SU-DHL-6 (cell line): ENCODE measurements at regions not wholly inside any gene's neighbourhood (a gene's known extent, or its start where the extent isn't known, plus 50 kb on each side); places are given as distances from the start of the nearest gene placed in this dataset.

ENCODE experiments used
- H2AFZ ChIP-seq: fragments of 200-600 bp; sonication (generic); 2 replicates; pipeline ENCODE4 v1.6.1; 2014; ENCODE audit warnings: low read depth, mild to moderate bottlenecking, moderate library complexity, mixed read lengths, antibody characterized with exemption, low read length; ENCODE audit not compliant: severe bottlenecking
- H3F3A ChIP-seq: fragments of 200-600 bp; shearing (Covaris generic); 2 replicates; pipeline ENCODE4 v1.6.0; 2016; ENCODE audit warnings: antibody characterized with exemption, mild to moderate bottlenecking; ENCODE audit not compliant: insufficient read depth
- H3K27ac ChIP-seq: fragments of 200-600 bp; sonication (generic); 2 replicates; pipeline ENCODE4 v1.5.1; 2016; ENCODE audit warnings: low read depth, mild to moderate bottlenecking, low read length, moderate library complexity, mixed read lengths
- H3K27me3 ChIP-seq: fragments of 200-600 bp; sonication (generic), shearing (Covaris generic); 2 replicates; pipeline ENCODE4 v1.6.0; 2014; ENCODE audit warnings: mild to moderate bottlenecking, low read length
- H3K36me3 ChIP-seq: fragments of 200-600 bp; sonication (generic); 2 replicates; pipeline ENCODE4 v1.6.1; 2014; ENCODE audit warnings: mild to moderate bottlenecking, low read length, mixed read lengths
- H3K4me2 ChIP-seq: fragments of 300-600, 200-600 bp; shearing (Covaris generic), sonication (generic); 2 replicates; pipeline ENCODE4 v1.6.0; 2014; ENCODE audit warnings: low read length, low read depth, mild to moderate bottlenecking; ENCODE audit not compliant: poor library complexity, severe bottlenecking
- H3K4me3 ChIP-seq: fragments of 200-600 bp; sonication (generic); 2 replicates; pipeline ENCODE4 v1.5.1; 2014; ENCODE audit warnings: antibody characterized with exemption, low read length, mild to moderate bottlenecking, mixed read lengths; ENCODE audit not compliant: insufficient read depth, poor library complexity, severe bottlenecking
- H3K79me2 ChIP-seq: fragments of 200-600 bp; sonication (generic); 2 replicates; pipeline ENCODE4 v1.6.1; 2014; ENCODE audit warnings: mild to moderate bottlenecking, low read length, moderate library complexity; ENCODE audit not compliant: insufficient read depth
- H3K9ac ChIP-seq: fragments of 200-600 bp; sonication (generic); 2 replicates; pipeline ENCODE4 v1.7.0; 2014; ENCODE audit warnings: mild to moderate bottlenecking, low read length
- H3K9me2 ChIP-seq: fragments of 200-600 bp; sonication (generic); replicated peaks from 2 replicates; pipeline ENCODE4 v1.6.1; 2014; ENCODE audit warnings: low read length; ENCODE audit not compliant: insufficient read depth
- H3K9me3 ChIP-seq: fragments of 200-600 bp; sonication (generic); 2 replicates; pipeline ENCODE4 v1.6.1; 2014; ENCODE audit warnings: low read length, mixed read lengths; ENCODE audit not compliant: insufficient read depth
- H4K20me1 ChIP-seq: fragments of 200-600 bp; sonication (generic); 2 replicates; pipeline ENCODE4 v1.6.1; 2014; ENCODE audit warnings: low read depth, mild to moderate bottlenecking, antibody characterized with exemption, low read length, moderate library complexity, mixed read lengths
- CTCF ChIP-seq: fragments of 200-600 bp; sonication (generic); IDR thresholded peaks from one replicate; pipeline ENCODE4 v1.5.1; 2017; ENCODE audit warnings: antibody characterized with exemption, mild to moderate bottlenecking, low read length, moderate library complexity; ENCODE audit not compliant: insufficient read depth, poor library complexity, severe bottlenecking
- EZH2phosphoT487 ChIP-seq: fragments of 200-600 bp; sonication (generic), shearing (Covaris generic); conservative IDR thresholded peaks from 2 replicates; pipeline ENCODE4 v1.6.1; 2018; ENCODE audit warnings: mild to moderate bottlenecking, antibody characterized with exemption, low read length, moderate library complexity, mixed read lengths

- H3K9me2 ChIP-seq, result no peaks in the 10 kb centered on the region
- H4K20me1 ChIP-seq, result no peaks in the 10 kb centered on the region
- H3K36me3 ChIP-seq, result no peaks in the 10 kb centered on the region
- TF ChIP-seq EZH2phosphoT487 (no peak), CTCF (no peak)
- no peak overlapping the region for H3K27ac ChIP-seq
- no peaks in the 10 kb centered on the region for H3K9me3 ChIP-seq
- no peaks in the 10 kb centered on the region for H3F3A ChIP-seq
- no peak overlapping the region for H3K4me3 ChIP-seq
- H3K79me2 ChIP-seq, result no peaks in the 10 kb centered on the region
- H3K9ac ChIP-seq, result no peak overlapping the region
- no peaks in the 10 kb centered on the region for H3K27me3 ChIP-seq
- no peak overlapping the region for H3K4me2 ChIP-seq
- no peak overlapping the region for H2AFZ ChIP-seq
These were observed 925.9 kb downstream of the GALC start for GRCh38 chr14:87067061-87067460.

GRCh38 chr14:87066221-87066817 is 926.7 kb downstream of the GALC start:
- H3K36me3 ChIP-seq, result no peaks in the 10 kb centered on the region
- H3K9me2 ChIP-seq, result no peaks in the 10 kb centered on the region
- no peaks in the 10 kb centered on the region for H3K9me3 ChIP-seq
- no peak overlapping the region for H3K27ac ChIP-seq
- no peaks in the 10 kb centered on the region for H3K27me3 ChIP-seq
- TF ChIP-seq CTCF, result no peak
- no peak for TF ChIP-seq EZH2phosphoT487
- H4K20me1 ChIP-seq, result no peaks in the 10 kb centered on the region
- no peak overlapping the region for H3K9ac ChIP-seq
- H3K4me3 ChIP-seq, result no peak overlapping the region
- H3F3A ChIP-seq, result no peaks in the 10 kb centered on the region
- no peak overlapping the region for H3K4me2 ChIP-seq
- no peaks in the 10 kb centered on the region for H3K79me2 ChIP-seq
- H2AFZ ChIP-seq, result no peak overlapping the region

- Histone ChIP-seq H3K79me2 (no peaks in the 10 kb centered on the region), H3K36me3 (no peaks in the 10 kb centered on the region), H4K20me1 (no peaks in the 10 kb centered on the region), H3K4me2 (no peak overlapping the region), H3K27me3 (no peaks in the 10 kb centered on the region), H3K27ac (no peak overlapping the region), H3F3A (no peaks in the 10 kb centered on the region), H3K4me3 (no peak overlapping the region), H2AFZ (no peak overlapping the region), H3K9ac (no peak overlapping the region), H3K9me3 (no peaks in the 10 kb centered on the region), H3K9me2 (no peaks in the 10 kb centered on the region)
- TF ChIP-seq CTCF, result no peak
- no peak for TF ChIP-seq EZH2phosphoT487
These were observed 927.6 kb downstream of the GALC start for GRCh38 chr14:87065366-87065765.
